ENCODE measurements at regions not wholly inside any gene's neighbourhood (a gene's known extent, or its start where the extent isn't known, plus 50 kb on each side); places are given as distances from the start of the nearest gene placed in this dataset.

DNA sequence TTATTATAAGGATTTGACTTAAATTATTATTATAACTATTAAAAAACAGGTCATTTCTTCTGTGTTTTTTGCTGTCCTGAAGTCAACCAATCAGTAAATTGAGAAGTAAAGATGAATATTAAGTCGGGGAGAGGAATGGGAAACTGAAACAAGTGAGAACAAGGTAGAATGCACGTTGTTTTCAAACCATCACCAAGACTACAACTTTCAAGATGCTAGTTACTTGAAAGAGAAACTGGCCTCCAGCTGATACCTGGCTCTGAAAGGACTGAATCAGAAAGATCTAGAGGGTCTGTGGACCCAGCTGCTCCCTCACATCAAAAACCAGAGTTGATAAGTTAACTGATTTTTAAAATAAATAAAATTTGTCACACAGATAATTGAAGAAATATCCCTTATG is 1301.5 kb upstream of the ATXN8OS start:
- TF ChIP-seq POLR2A (IDR thresholded peaks at IDR 0.05): no peak
- TF ChIP-seq POLR2AphosphoS5 (IDR thresholded peaks at IDR 0.05): no peak
- TF ChIP-seq, protein P1, sequence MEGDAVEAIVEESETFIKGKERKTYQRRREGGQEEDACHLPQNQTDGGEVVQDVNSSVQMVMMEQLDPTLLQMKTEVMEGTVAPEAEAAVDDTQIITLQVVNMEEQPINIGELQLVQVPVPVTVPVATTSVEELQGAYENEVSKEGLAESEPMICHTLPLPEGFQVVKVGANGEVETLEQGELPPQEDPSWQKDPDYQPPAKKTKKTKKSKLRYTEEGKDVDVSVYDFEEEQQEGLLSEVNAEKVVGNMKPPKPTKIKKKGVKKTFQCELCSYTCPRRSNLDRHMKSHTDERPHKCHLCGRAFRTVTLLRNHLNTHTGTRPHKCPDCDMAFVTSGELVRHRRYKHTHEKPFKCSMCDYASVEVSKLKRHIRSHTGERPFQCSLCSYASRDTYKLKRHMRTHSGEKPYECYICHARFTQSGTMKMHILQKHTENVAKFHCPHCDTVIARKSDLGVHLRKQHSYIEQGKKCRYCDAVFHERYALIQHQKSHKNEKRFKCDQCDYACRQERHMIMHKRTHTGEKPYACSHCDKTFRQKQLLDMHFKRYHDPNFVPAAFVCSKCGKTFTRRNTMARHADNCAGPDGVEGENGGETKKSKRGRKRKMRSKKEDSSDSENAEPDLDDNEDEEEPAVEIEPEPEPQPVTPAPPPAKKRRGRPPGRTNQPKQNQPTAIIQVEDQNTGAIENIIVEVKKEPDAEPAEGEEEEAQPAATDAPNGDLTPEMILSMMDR (IDR thresholded peaks at IDR 0.05): no peak
